GM21423 (cell line): ENCODE measurements at regions not wholly inside any gene's neighbourhood (a gene's known extent, or its start where the extent isn't known, plus 50 kb on each side); places are given as distances from the start of the nearest gene placed in this dataset.

Experiments used
- ATAC-seq: cut with Tn5 transposase; IDR thresholded peaks from one replicate; pipeline ENCODE4 v1.9.1; 2021; ENCODE audit warnings: mild to moderate bottlenecking, moderate library complexity; ENCODE audit not compliant: unreplicated experiment

GRCh38 chr5:98463222-98463621 is 310.2 kb upstream of the RGMB start:
- ATAC-seq = no peak

GRCh38 chr5:98463676-98464075 is 309.8 kb upstream of the RGMB start:
- ATAC-seq = no peak

- ATAC-seq = no peak
Measured at GRCh38 chr5:98464737-98465330, 308.6 kb upstream of the RGMB start.

GRCh38 chr5:98468188-98468869 is 305.1 kb upstream of the RGMB start:
- no peak for ATAC-seq

GRCh38 chr5:98470747-98471146 is 302.7 kb upstream of the RGMB start:
- ATAC-seq = no peak

- ATAC-seq = no peak
Measured at GRCh38 chr5:98471458-98471857, 302.0 kb upstream of the RGMB start.

- no peak for ATAC-seq
Measured at GRCh38 chr5:98474216-98474615, 299.2 kb upstream of the RGMB start.

- no peak for ATAC-seq
Measured at GRCh38 chr5:98474782-98475181, 298.7 kb upstream of the RGMB start.

- no peak for ATAC-seq
Measured at GRCh38 chr5:98482321-98483300, 290.9 kb upstream of the RGMB start.

- no peak for ATAC-seq
Measured at GRCh38 chr5:98483301-98483685, 290.2 kb upstream of the RGMB start.

- no peak for ATAC-seq
Measured at GRCh38 chr5:98489021-98489420, 284.4 kb upstream of the RGMB start.

GRCh38 chr5:98490348-98490747 is 283.1 kb upstream of the RGMB start:
- no peak for ATAC-seq

GRCh38 chr5:98492258-98492657 is 281.2 kb upstream of the RGMB start:
- no peak for ATAC-seq

GRCh38 chr5:98497418-98497817 is 276.0 kb upstream of the RGMB start:
- no peak for ATAC-seq

- ATAC-seq = no peak
Measured at GRCh38 chr5:98498028-98498427, 275.4 kb upstream of the RGMB start.

GRCh38 chr5:98499892-98500291 is 273.6 kb upstream of the RGMB start:
- ATAC-seq = no peak

- ATAC-seq = no peak
Measured at GRCh38 chr5:98500811-98501210, 272.7 kb upstream of the RGMB start.

- ATAC-seq = no peak
Measured at GRCh38 chr5:98503616-98504015, 269.8 kb upstream of the RGMB start.

GRCh38 chr5:98504505-98504904 is 269.0 kb upstream of the RGMB start:
- ATAC-seq = no peak

- no peak for ATAC-seq
Measured at GRCh38 chr5:98510143-98510985, 263.1 kb upstream of the RGMB start.

- no peak for ATAC-seq
Measured at GRCh38 chr5:98513380-98513779, 260.1 kb upstream of the RGMB start.
